B cell (primary cell): ENCODE measurements at regions not wholly inside any gene's neighbourhood (a gene's known extent, or its start where the extent isn't known, plus 50 kb on each side); places are given as distances from the start of the nearest gene placed in this dataset.

Experiments used
- ATAC-seq: fragments of 200-7000 bp; cut with Tn5 transposase; one replicate; pipeline ENCODE4 v1.10.0; 2021; ENCODE audit warnings: low read depth, mild to moderate bottlenecking, moderate number of reproducible peaks, moderate library complexity
- CTCF ChIA-PET: fragments of 350-600 bp; sonication (Branson Sonifier 250); formaldehyde crosslinking; loops from one replicate; lab custom pipeline; 2021; ENCODE audit warnings: antibody characterized with exemption, inconsistent platforms; lab: Charles Lee
- POLR2A ChIA-PET: fragments of 350-600 bp; sonication (Branson Sonifier 250); formaldehyde crosslinking; loops from one replicate; lab custom pipeline; 2021; ENCODE audit warnings: antibody characterized with exemption; lab: Charles Lee
- DNase-seq: peaks from one replicate; pipeline ENCODE4 v3.0.0; 2013
- H2AFZ ChIP-seq: 2 replicates; pipeline ENCODE4 v1.6.1; 2012; ENCODE audit warnings: mild to moderate bottlenecking, low read depth, low read length; ENCODE audit not compliant: insufficient read depth, poor library complexity, severe bottlenecking
- H3K27ac ChIP-seq, 2 donors: 1 replicate in 1 of 2; 2 replicates in 1 of 2; pipeline ENCODE4 v1.5.1; 2012 to 2013; ENCODE audit warnings: low read length in 2 of 2, mild to moderate bottlenecking in 2 of 2, moderate library complexity in 1 of 2
- H3K27me3 ChIP-seq, 4 experiments: fragments of 200-600 bp in 1 of 4; sonication (generic) in 1 of 4; replicated peaks in 1 of 4; 1 replicate in 2 of 4; 2 replicates in 2 of 4; pipeline versions ENCODE4 v1.6.1 to v1.7.0; 2013 to 2016; ENCODE audit warnings: low read length in 3 of 4, mild to moderate bottlenecking in 2 of 4, mixed read lengths in 1 of 4, moderate library complexity in 1 of 4; ENCODE audit not compliant: insufficient read depth in 4 of 4, control insufficient read depth in 3 of 4; ENCODE audit errors: control extremely low read depth in 1 of 4
- H3K36me3 ChIP-seq, 2 experiments: replicated peaks in 1 of 2; 1 replicate in 1 of 2; 2 replicates in 1 of 2; pipeline versions ENCODE4 v1.6.1 to v1.7.1; 2013; ENCODE audit warnings: low read length in 1 of 2; ENCODE audit not compliant: insufficient read depth in 2 of 2, control insufficient read depth in 1 of 2; ENCODE audit errors: control extremely low read depth in 1 of 2, extremely low read depth in 1 of 2
- H3K4me1 ChIP-seq, 2 donors: fragments of 200-600 bp in 1 of 2; sonication (generic) in 1 of 2; 1 replicate in 1 of 2; 2 replicates in 1 of 2; pipeline versions ENCODE4 v1.5.1 to v1.6.1; 2013 to 2017; ENCODE audit warnings: low read length in 2 of 2; ENCODE audit not compliant: control insufficient read depth in 2 of 2, insufficient read depth in 2 of 2
- H3K4me2 ChIP-seq: replicated peaks from 2 replicates; pipeline ENCODE3; 2012; ENCODE audit warnings: mild to moderate bottlenecking, low read depth, low read length; ENCODE audit not compliant: poor library complexity, severe bottlenecking
- H3K4me3 ChIP-seq, 5 experiments: fragments of 200-600 bp in 1 of 5; sonication (generic) in 1 of 5; 1 replicate in 3 of 5; 2 replicates in 2 of 5; pipeline versions ENCODE4 v1.5.1 to v1.7.0; 2011 to 2016; ENCODE audit warnings: low read length in 4 of 5, mild to moderate bottlenecking in 4 of 5, low read depth in 2 of 5, control low read depth in 1 of 5, moderate library complexity in 1 of 5; ENCODE audit not compliant: insufficient read depth in 1 of 5; ENCODE audit errors: control extremely low read depth in 1 of 5, extremely low read depth in 1 of 5
- H3K79me2 ChIP-seq: fragments of 200-600 bp; sonication (generic); one replicate; pipeline ENCODE4 v1.6.0; 2016; ENCODE audit warnings: low read length; ENCODE audit not compliant: control insufficient read depth, insufficient read depth
- H3K9ac ChIP-seq: fragments of 200-600 bp; sonication (generic); 2 replicates; pipeline ENCODE4 v1.6.1; 2017; ENCODE audit warnings: mild to moderate bottlenecking, low read length, moderate library complexity
- H3K9me3 ChIP-seq, 3 donors: one replicate each; pipeline versions ENCODE4 v1.6.1 to v1.7.1; 2013; ENCODE audit warnings: low read length in 2 of 3; ENCODE audit not compliant: control insufficient read depth in 2 of 3, insufficient read depth in 1 of 3; ENCODE audit errors: control extremely low read depth in 1 of 3
- H4K20me1 ChIP-seq: 2 replicates; pipeline ENCODE4 v1.6.0; 2012; ENCODE audit warnings: mild to moderate bottlenecking, low read length; ENCODE audit not compliant: insufficient read depth, control insufficient read depth, poor library complexity, severe bottlenecking
- H3K27ac Mint-ChIP-seq: one replicate; pipeline ENCODE4 v1.8.0; 2021; ENCODE audit warnings: mixed read lengths
- H3K27me3 Mint-ChIP-seq: one replicate; pipeline ENCODE4 v1.8.0; 2021; ENCODE audit warnings: mixed read lengths
- H3K4me1 Mint-ChIP-seq: one replicate; pipeline ENCODE4 v1.8.0; 2021; ENCODE audit warnings: mixed read lengths
- H3K4me3 Mint-ChIP-seq: one replicate; pipeline ENCODE4 v1.8.0; 2021; ENCODE audit warnings: mixed read lengths
- H3K9me3 Mint-ChIP-seq: one replicate; pipeline ENCODE4 v1.8.0; 2022; ENCODE audit warnings: mixed read lengths; ENCODE audit not compliant: insufficient read depth
- CTCF ChIP-seq: fragments of 200-600 bp; IDR thresholded peaks from one replicate; pipeline ENCODE4 v1.8.0; 2022; ENCODE audit warnings: antibody characterized with exemption, mild to moderate bottlenecking
- EZH2 ChIP-seq: IDR thresholded peaks from 2 replicates; pipeline ENCODE4 v1.6.1; 2012; ENCODE audit warnings: borderline replicate concordance, low read depth, mild to moderate bottlenecking, moderate library complexity, low read length; ENCODE audit not compliant: insufficient read depth, poor library complexity, severe bottlenecking
- WGBS: methylation state at CpG from one replicate; pipeline ENCODE4 v1.1.5; 2013; ENCODE audit warnings: missing lambda C conversion rate; ENCODE audit not compliant: insufficient coverage; 5-methylcytosine and 5-hydroxymethylcytosine counted together
- intact Hi-C: fragments of 100-400 bp; cut with micrococcal nuclease; formaldehyde crosslinking; loops from one replicate; pipeline ENCODE4 v1.10.0; 2022

GRCh38 chr2:187825108-187825507 is 270.9 kb upstream of the TFPI start:
- DNase-seq: no peak
- CTCF ChIA-PET: no interaction called here

GRCh38 chr2:187826023-187826422 is 271.8 kb upstream of the TFPI start:
- no peaks in the 10 kb centered on the region for H4K20me1 ChIP-seq
- no peak overlapping the region for H3K4me3 Mint-ChIP-seq
- H3K27me3 Mint-ChIP-seq: no peaks in the 10 kb centered on the region
- DNase-seq (no peak), ATAC-seq (no peak)
- intact Hi-C loops: no loop called here
- no peaks in the 10 kb centered on the region for H3K36me3 ChIP-seq
- H3K9me3 ChIP-seq: peaks cover 0 to 2% (median 0%) of the 10 kb centered on the region in 3 donors
- no peak overlapping the region for H3K9ac ChIP-seq
- WGBS: 80% methylated on average over 2 of the region's 2 CpGs
- CTCF ChIA-PET: no interaction called here
- no peak overlapping the region for H3K27ac ChIP-seq
- no peaks in the 10 kb centered on the region for H3K4me1 ChIP-seq
- no peak overlapping the region for H2AFZ ChIP-seq
- TF ChIP-seq EZH2 (no peak), CTCF (no peak)
- H3K79me2 ChIP-seq: no peaks in the 10 kb centered on the region
- H3K4me3 ChIP-seq: no peak overlapping the region
- no peaks in the 10 kb centered on the region for H3K27me3 ChIP-seq
- H3K4me1 Mint-ChIP-seq: no peaks in the 10 kb centered on the region
- H3K9me3 Mint-ChIP-seq: peaks cover 4% of the 10 kb centered on the region
- no peak overlapping the region for H3K4me2 ChIP-seq
- POLR2A ChIA-PET: no interaction called here
- H3K27ac Mint-ChIP-seq: no peak overlapping the region

More at GRCh38 chr2:187825108-187825507, 270.9 kb upstream of the TFPI start:
- no peak overlapping the region for H3K4me3 ChIP-seq
- H3K79me2 ChIP-seq: no peaks in the 10 kb centered on the region
- intact Hi-C loops: no loop called here
- H3K4me3 Mint-ChIP-seq: no peak overlapping the region
- no peaks in the 10 kb centered on the region for H3K27me3 ChIP-seq
- H3K27ac ChIP-seq: no peak overlapping the region
- no peak overlapping the region for H3K9ac ChIP-seq
- no peak overlapping the region for H2AFZ ChIP-seq
- H3K27me3 Mint-ChIP-seq: no peaks in the 10 kb centered on the region
- H3K9me3 ChIP-seq: peaks cover 0 to 2% (median 0%) of the 10 kb centered on the region in 3 donors
- 95% methylated on average over 12 of the region's 12 CpGs for WGBS
- H3K4me1 Mint-ChIP-seq: no peaks in the 10 kb centered on the region
- no peaks in the 10 kb centered on the region for H3K4me1 ChIP-seq
- TF ChIP-seq CTCF (no peak), EZH2 (no peak)
- no peaks in the 10 kb centered on the region for H3K36me3 ChIP-seq
- POLR2A ChIA-PET: no interaction called here
- H4K20me1 ChIP-seq: no peaks in the 10 kb centered on the region
- H3K27ac Mint-ChIP-seq: no peak overlapping the region
- H3K9me3 Mint-ChIP-seq: peaks cover 4% of the 10 kb centered on the region
- no peak for ATAC-seq
- H3K4me2 ChIP-seq: no peak overlapping the region
